Astrocyte (in vitro differentiated cells and primary cell): ENCODE measurements at regions not wholly inside any gene's neighbourhood (a gene's known extent, or its start where the extent isn't known, plus 50 kb on each side); places are given as distances from the start of the nearest gene placed in this dataset.

ENCODE experiments used
- CTCF ChIP-seq: IDR thresholded peaks from 2 replicates; pipeline ENCODE4 v1.5.1; 2011; ENCODE audit warnings: low read depth, mild to moderate bottlenecking, inconsistent platforms, low read length, moderate library complexity; ENCODE audit not compliant: insufficient read depth
- EZH2 ChIP-seq: IDR thresholded peaks from 2 replicates; pipeline ENCODE4 v1.6.1; 2012; ENCODE audit warnings: mild to moderate bottlenecking, low read length, inconsistent platforms; ENCODE audit not compliant: insufficient read depth

GRCh38 chr1:218643926-218644325 lies 298.8 kb downstream of the TGFB2 start:
- TF ChIP-seq CTCF (no peak), EZH2 (no peak)
